H9 (cell line): ENCODE measurements at regions not wholly inside any gene's neighbourhood (a gene's known extent, or its start where the extent isn't known, plus 50 kb on each side); places are given as distances from the start of the nearest gene placed in this dataset.

ENCODE experiments used
- DNase-seq: peaks from one replicate; pipeline ENCODE4 v3.0.0-alpha.2; 2017
- H2AFZ ChIP-seq: one replicate; pipeline ENCODE4 v1.6.1; 2013; ENCODE audit warnings: mild to moderate bottlenecking, low read length, control low read depth, moderate library complexity
- H2AK5ac ChIP-seq: 2 replicates; pipeline ENCODE4 v1.6.1; 2013; ENCODE audit warnings: low read length, control low read depth, mixed read lengths; ENCODE audit not compliant: insufficient read length
- H2BK120ac ChIP-seq: one replicate; pipeline ENCODE4 v1.6.1; 2013; ENCODE audit warnings: low read depth, mild to moderate bottlenecking, low read length, control low read depth, inconsistent platforms; ENCODE audit not compliant: poor library complexity, severe bottlenecking
- H2BK12ac ChIP-seq: 2 replicates; pipeline ENCODE4 v1.6.1; 2013; ENCODE audit warnings: low read length, control low read depth, mixed read lengths, low read depth; ENCODE audit not compliant: insufficient read length
- H2BK15ac ChIP-seq: 2 replicates; pipeline ENCODE4 v1.6.1; 2013; ENCODE audit warnings: low read depth, low read length, control low read depth
- H2BK20ac ChIP-seq: one replicate; pipeline ENCODE4 v1.6.1; 2013; ENCODE audit warnings: low read depth, mild to moderate bottlenecking, low read length, control low read depth, inconsistent platforms; ENCODE audit not compliant: poor library complexity, severe bottlenecking
- H2BK5ac ChIP-seq: 2 replicates; pipeline ENCODE4 v1.6.1; 2013; ENCODE audit warnings: low read length, control low read depth, mixed read lengths; ENCODE audit not compliant: insufficient read length
- H3K14ac ChIP-seq: 2 replicates; pipeline ENCODE4 v1.6.1; 2013; ENCODE audit warnings: low read length, control low read depth; ENCODE audit not compliant: insufficient read depth
- H3K18ac ChIP-seq: 2 replicates; pipeline ENCODE4 v1.6.1; 2013; ENCODE audit warnings: low read depth, mild to moderate bottlenecking, mixed read lengths, low read length, control low read depth; ENCODE audit not compliant: insufficient read length
- H3K23ac ChIP-seq: 2 replicates; pipeline ENCODE4 v1.6.1; 2013; ENCODE audit warnings: low read length, control low read depth, mixed read lengths, low read depth; ENCODE audit not compliant: insufficient read length
- H3K23me2 ChIP-seq: 2 replicates; pipeline ENCODE4 v1.6.1; 2013; ENCODE audit warnings: low read depth, mild to moderate bottlenecking, mixed read lengths, low read length, control low read depth; ENCODE audit not compliant: insufficient read length, poor library complexity, severe bottlenecking
- H3K27ac ChIP-seq: 2 replicates; pipeline ENCODE4 v1.5.1; 2013; ENCODE audit warnings: low read length, control low read depth, mixed read lengths, low read depth; ENCODE audit not compliant: insufficient read length
- H3K27me3 ChIP-seq: 2 replicates; pipeline ENCODE4 v1.6.1; 2013; ENCODE audit warnings: low read length, control low read depth, inconsistent platforms; ENCODE audit not compliant: insufficient read depth
- H3K4ac ChIP-seq: 2 replicates; pipeline ENCODE4 v1.6.1; 2013; ENCODE audit warnings: low read depth, mild to moderate bottlenecking, control low read depth, inconsistent platforms, low read length, moderate library complexity
- H3K4me1 ChIP-seq: 2 replicates; pipeline ENCODE4 v1.6.1; 2013; ENCODE audit warnings: low read length, control low read depth, inconsistent platforms; ENCODE audit not compliant: insufficient read depth
- H3K4me2 ChIP-seq: 2 replicates; pipeline ENCODE4 v1.6.1; 2013; ENCODE audit warnings: low read length, control low read depth, mixed read lengths; ENCODE audit not compliant: insufficient read length, insufficient read depth
- H3K56ac ChIP-seq: 2 replicates; pipeline ENCODE4 v1.6.1; 2013; ENCODE audit warnings: low read depth, mild to moderate bottlenecking, mixed read lengths, low read length, control low read depth; ENCODE audit not compliant: insufficient read length
- H3K79me1 ChIP-seq: 2 replicates; pipeline ENCODE4 v1.6.1; 2013; ENCODE audit warnings: low read depth, mild to moderate bottlenecking, moderate library complexity, low read length, control low read depth, inconsistent platforms; ENCODE audit not compliant: insufficient read depth, poor library complexity, severe bottlenecking
- H3K79me2 ChIP-seq: 2 replicates; pipeline ENCODE4 v1.6.1; 2013; ENCODE audit warnings: low read length, control low read depth, inconsistent platforms; ENCODE audit not compliant: insufficient read depth
- H3K9ac ChIP-seq: 2 replicates; pipeline ENCODE4 v1.6.1; 2013; ENCODE audit warnings: low read length, control low read depth, mixed read lengths; ENCODE audit not compliant: insufficient read length; ENCODE audit errors: extremely low read depth
- H3K9me3 ChIP-seq: one replicate; pipeline ENCODE4 v1.6.1; 2013; ENCODE audit warnings: low read depth, low read length, inconsistent platforms; ENCODE audit not compliant: control insufficient read depth
- H3T11ph ChIP-seq: one replicate; pipeline ENCODE4 v1.6.1; 2013; ENCODE audit warnings: mild to moderate bottlenecking, low read length, control low read depth, inconsistent platforms
- H4K20me1 ChIP-seq: one replicate; pipeline ENCODE4 v1.6.1; 2013; ENCODE audit not compliant: control insufficient read depth, insufficient read length, insufficient read depth
- H4K5ac ChIP-seq: 2 replicates; pipeline ENCODE4 v1.6.1; 2013; ENCODE audit warnings: low read depth, mild to moderate bottlenecking, mixed read lengths, low read length, control low read depth; ENCODE audit not compliant: insufficient read length
- H4K8ac ChIP-seq: replicated peaks from 2 replicates; pipeline ENCODE4 v1.6.1; 2013; ENCODE audit warnings: low read length, control low read depth, mixed read lengths, low read depth; ENCODE audit not compliant: insufficient read length
- H4K91ac ChIP-seq: 2 replicates; pipeline ENCODE4 v1.6.1; 2013; ENCODE audit warnings: low read depth, mild to moderate bottlenecking, moderate library complexity, mixed read lengths, low read length, control low read depth; ENCODE audit not compliant: insufficient read length
- H3K27ac Mint-ChIP-seq, 3 experiments: 2 replicates in 2 of 3; 3 replicates in 1 of 3; pipeline ENCODE4 v1.8.0; 2020 to 2021; ENCODE audit warnings: mixed read lengths in 3 of 3, mild to moderate bottlenecking in 1 of 3, moderate library complexity in 1 of 3
- H3K27me3 Mint-ChIP-seq: 2 replicates; pipeline ENCODE4 v1.8.0; 2021; ENCODE audit warnings: low read depth, mild to moderate bottlenecking, moderate library complexity, mixed read lengths
- H3K36me3 Mint-ChIP-seq, 3 experiments: 2 replicates in 2 of 3; 3 replicates in 1 of 3; pipeline ENCODE4 v1.8.0; 2020 to 2021; ENCODE audit warnings: low read depth in 3 of 3, mixed read lengths in 3 of 3; ENCODE audit not compliant: insufficient read depth in 1 of 3
- H3K4me1 Mint-ChIP-seq, 2 experiments: 2 replicates each; pipeline ENCODE4 v1.8.0; 2020; ENCODE audit warnings: mixed read lengths in 2 of 2
- H3K4me3 Mint-ChIP-seq, 2 experiments: 2 replicates in 1 of 2; 3 replicates in 1 of 2; pipeline ENCODE4 v1.8.0; 2020 to 2021; ENCODE audit warnings: mild to moderate bottlenecking in 2 of 2, mixed read lengths in 2 of 2, moderate library complexity in 1 of 2
- H3K9me3 Mint-ChIP-seq, 2 experiments: 2 replicates in 1 of 2; 3 replicates in 1 of 2; pipeline ENCODE4 v1.8.0; 2020; ENCODE audit warnings: mild to moderate bottlenecking in 2 of 2, mixed read lengths in 2 of 2, moderate library complexity in 1 of 2
- CTCF ChIP-seq: fragments of 200-600 bp; sonication (generic); conservative IDR thresholded peaks from 3 replicates; pipeline ENCODE4 v1.8.0; 2021; ENCODE audit warnings: antibody characterized with exemption, mild to moderate bottlenecking
- WGBS: extraction: QIAGEN DNeasy Blood & Tissue Kit; methylation state at CpG from one replicate; pipeline ENCODE4 v1.1.7; 2013; ENCODE audit warnings: missing lambda C conversion rate, low lambda C conversion rate, mixed read lengths; ENCODE audit not compliant: insufficient read length; ENCODE audit errors: extremely low coverage; 5-methylcytosine and 5-hydroxymethylcytosine counted together

- no peaks in the 10 kb centered on the region; the same call in 1 of the 2 replicates for H3K4me1 ChIP-seq
- no peak overlapping the region for H2BK20ac ChIP-seq
- no peaks in the 10 kb centered on the region for H4K20me1 ChIP-seq
- H3K18ac ChIP-seq, result no peak overlapping the region
- H2BK120ac ChIP-seq, result no peak overlapping the region
- peaks cover 23% of the 10 kb centered on the region for H3K27me3 ChIP-seq
- H3K23ac ChIP-seq, result no peak overlapping the region
- no peak overlapping the region for H3K9ac ChIP-seq
- no peak overlapping the region for H3K4me2 ChIP-seq
- no peak overlapping the region for H4K5ac ChIP-seq
- no peak overlapping the region for H3K4ac ChIP-seq
- Mint-ChIP-seq H3K36me3 (no peaks in the 10 kb centered on the region; a peak in 1 of 7 replicates), H3K27ac (no peak overlapping the region), H3K4me1 (peaks cover 33 to 47% of the 10 kb centered on the region in 2 experiments), H3K4me3 (no peak overlapping the region), H3K27me3 (peaks cover 84% of the 10 kb centered on the region), H3K9me3 (peaks cover 6 to 12% of the 10 kb centered on the region in 2 experiments; a peak in 3 of 5 replicates)
- no peak overlapping the region for H4K91ac ChIP-seq
- no peak overlapping the region for H3T11ph ChIP-seq
- H3K56ac ChIP-seq, result no peak overlapping the region
- H3K79me2 ChIP-seq, result no peaks in the 10 kb centered on the region
- no peaks in the 10 kb centered on the region for H3K9me3 ChIP-seq
- H4K8ac ChIP-seq, result no peak overlapping the region
- peak overlapping the region; percentile 50; the same call in 1 of the 2 replicates for H3K14ac ChIP-seq
- no peak overlapping the region for H2AK5ac ChIP-seq
- H2AFZ ChIP-seq, result no peak overlapping the region
- H2BK15ac ChIP-seq, result no peak overlapping the region
- H3K23me2 ChIP-seq, result peaks cover 1% of the 10 kb centered on the region
- H2BK5ac ChIP-seq, result no peak overlapping the region
- no peak for TF ChIP-seq CTCF
- no peak for DNase-seq
- no peaks in the 10 kb centered on the region for H3K79me1 ChIP-seq
- no peak overlapping the region for H3K27ac ChIP-seq
- H2BK12ac ChIP-seq, result no peak overlapping the region
- WGBS, result no CpG with 5 or more reads among the region's 13 CpGs
Observed at GRCh38 chr9:129442803-129443511, 177.9 kb downstream of the C9orf50 start.
